HEK293T (cell line): ENCODE measurements at regions not wholly inside any gene's neighbourhood (a gene's known extent, or its start where the extent isn't known, plus 50 kb on each side); places are given as distances from the start of the nearest gene placed in this dataset.

Source experiments
- ELF4 ChIP-seq: fragments of 450-650 bp; IDR thresholded peaks from 2 replicates; pipeline ENCODE4 v1.6.1; 2017; ENCODE audit warnings: antibody characterized with exemption
- FOXA1 ChIP-seq: fragments of 450-650 bp; IDR thresholded peaks from 2 replicates; pipeline ENCODE4 v1.6.1; 2016; ENCODE audit warnings: mild to moderate bottlenecking
- FOXK2 ChIP-seq: fragments of 450-650 bp; IDR thresholded peaks from 2 replicates; pipeline ENCODE4 v1.6.1; 2016; ENCODE audit warnings: mild to moderate bottlenecking
- SP1 ChIP-seq: fragments of 450-650 bp; IDR thresholded peaks from 2 replicates; pipeline ENCODE4 v1.6.1; 2017

DNA sequence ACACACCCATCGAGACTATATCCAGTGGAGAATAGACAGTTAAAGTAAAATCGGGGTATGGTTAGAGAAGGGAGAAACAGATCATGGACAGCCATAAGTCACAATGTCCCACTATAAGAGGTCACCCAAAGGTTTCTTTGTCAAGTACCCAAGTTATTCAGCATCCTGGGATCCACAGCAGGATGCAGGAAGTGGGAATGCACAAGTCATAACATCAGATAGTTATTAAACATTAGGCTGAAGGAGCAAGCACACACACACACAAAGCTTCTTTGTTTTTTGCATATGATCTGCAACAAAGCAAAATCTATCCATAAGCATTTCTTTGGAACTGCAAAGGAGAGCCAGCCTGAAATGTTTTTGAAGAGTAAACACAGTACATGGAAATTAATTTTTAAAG lies 111.6 kb downstream of the NOC3L start:
- TF ChIP-seq SP1: no peak
- TF ChIP-seq ELF4: no peak
- TF ChIP-seq FOXK2: no peak
- no peak for TF ChIP-seq FOXA1
